T47D (cell line): ENCODE measurements at regions not wholly inside any gene's neighbourhood (a gene's known extent, or its start where the extent isn't known, plus 50 kb on each side); places are given as distances from the start of the nearest gene placed in this dataset.
"Not testable (repeated sequence)": the region's sequence is repeated elsewhere in the genome, so short reads cannot be mapped to it uniquely, and the experiment has no call there.

Experiments
- DNase-seq, 2 experiments: peaks; one replicate each; pipeline versions ENCODE4 v3.0.0 to v3.0.0-alpha.2; 2011 to 2012; ENCODE audit warnings: low read depth in 1 of 2, low spot score in 1 of 2
- JUND ChIP-seq: IDR thresholded peaks from 2 replicates; pipeline ENCODE4 v1.6.1; 2012; ENCODE audit warnings: low read depth
- in situ Hi-C: cut with HindIII; loops from 2 replicates; pipeline ENCODE4 v1.10.0; 2016; ENCODE audit warnings: low sequenced_read_pairs, low pct_unique_long_range_greater_than_20kb

DNA sequence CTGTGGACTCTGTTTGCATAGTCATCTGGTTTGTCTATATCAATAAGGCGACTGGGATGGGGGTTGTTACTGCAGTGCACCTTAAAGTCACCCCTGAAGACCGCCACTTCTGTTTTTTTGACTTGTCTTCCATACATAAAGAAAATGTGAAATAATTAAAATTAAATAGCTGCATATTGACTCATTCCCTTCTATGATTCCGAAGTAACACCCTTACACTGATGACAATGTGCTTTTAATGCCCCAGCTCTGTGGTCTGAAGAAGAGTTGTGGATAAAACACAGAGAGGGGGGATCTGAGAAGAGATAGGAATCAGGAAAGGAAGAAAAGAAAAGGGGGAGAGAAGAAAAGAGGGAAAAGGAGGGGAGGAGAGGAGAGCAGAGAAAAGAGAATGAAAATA lies 796.9 kb upstream of the MBL2 start:
- in situ Hi-C loops: no loop called here
- TF ChIP-seq JUND: no peak
- DNase-seq: no peak

- DNase-seq: no peak
- TF ChIP-seq JUND: no peak
- in situ Hi-C loops: no loop called here
Observed at GRCh38 chr10:53548664-53549063, 776.1 kb upstream of the MBL2 start.

DNA sequence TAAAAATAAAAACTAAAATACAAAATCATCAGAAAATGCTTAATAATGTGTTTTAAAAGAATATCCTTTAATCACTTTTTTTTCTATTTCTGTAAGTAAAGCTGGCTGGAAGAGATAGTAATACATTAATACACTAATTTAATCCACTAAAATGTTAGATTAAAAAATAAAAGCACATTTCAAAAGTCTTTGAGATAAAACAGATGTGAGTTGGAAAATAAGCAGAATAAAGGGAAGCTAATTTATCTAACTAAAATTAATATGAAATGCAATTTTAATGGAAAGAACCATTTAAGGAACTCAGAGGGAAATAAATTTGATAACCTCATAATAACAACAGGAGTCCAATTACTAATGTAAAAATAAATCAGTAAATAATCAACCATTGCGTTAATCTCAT lies 774.8 kb upstream of the MBL2 start:
- no peak for DNase-seq
- TF ChIP-seq JUND: no peak
- in situ Hi-C loops: no loop called here

GRCh38 chr10:53543410-53543809 lies 770.8 kb upstream of the MBL2 start:
- in situ Hi-C loops: no loop called here
- no peak for TF ChIP-seq JUND

DNA sequence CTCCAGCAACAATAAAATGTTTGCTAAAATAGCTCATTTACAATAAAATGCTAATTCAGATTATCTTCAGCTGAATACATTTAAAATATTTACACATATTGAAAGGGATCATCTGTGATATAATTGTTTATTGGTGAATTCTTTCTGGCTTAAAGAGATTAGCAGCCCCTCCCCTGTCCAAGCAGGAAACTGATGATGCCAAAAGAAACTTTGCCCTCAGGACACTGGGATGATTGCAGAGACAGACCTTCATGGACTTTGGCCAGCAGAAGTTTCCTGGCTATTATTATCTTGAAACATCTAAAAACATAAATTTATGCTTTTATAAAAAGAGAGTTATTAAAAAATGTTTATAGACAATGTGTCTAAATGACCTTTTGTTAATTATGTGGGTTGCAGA lies 764.9 kb upstream of the MBL2 start:
- no peak for TF ChIP-seq JUND
- DNase-seq: no peak
- in situ Hi-C loops: no loop called here

More at GRCh38 chr10:53543410-53543809, 770.8 kb upstream of the MBL2 start:
- no peak for DNase-seq

DNA sequence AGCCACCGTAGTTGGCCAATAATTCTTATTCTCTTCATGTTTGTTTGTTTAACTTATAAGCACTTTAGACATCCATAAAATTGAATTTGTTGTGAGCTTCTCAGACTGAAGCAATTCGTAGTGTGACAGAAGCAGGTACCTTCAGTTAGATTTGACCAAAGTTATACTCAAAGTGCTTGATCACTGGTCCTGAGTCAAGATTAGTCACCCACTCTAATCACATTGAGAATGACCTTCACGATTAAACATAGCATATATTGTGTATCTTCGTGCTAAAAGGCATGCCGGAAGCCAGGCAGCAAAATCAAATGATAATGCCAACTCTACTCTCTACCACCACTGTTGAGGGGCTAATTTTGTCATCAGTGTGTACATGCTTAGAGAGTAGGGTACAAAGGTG lies 763.7 kb upstream of the MBL2 start:
- no peak for TF ChIP-seq JUND
- in situ Hi-C loops: no loop called here
- DNase-seq: no peak

- no peak for DNase-seq
- TF ChIP-seq JUND: no peak
- in situ Hi-C loops: no loop called here
Observed at GRCh38 chr10:53534428-53534827, 761.8 kb upstream of the MBL2 start.

GRCh38 chr10:53528974-53529373 lies 756.4 kb upstream of the MBL2 start:
- DNase-seq: no peak
- in situ Hi-C loops: no loop called here
- TF ChIP-seq JUND: no peak

GRCh38 chr10:53521046-53521445 lies 748.5 kb upstream of the MBL2 start:
- no peak for TF ChIP-seq JUND
- in situ Hi-C loops: no loop called here
- DNase-seq: no peak

DNA sequence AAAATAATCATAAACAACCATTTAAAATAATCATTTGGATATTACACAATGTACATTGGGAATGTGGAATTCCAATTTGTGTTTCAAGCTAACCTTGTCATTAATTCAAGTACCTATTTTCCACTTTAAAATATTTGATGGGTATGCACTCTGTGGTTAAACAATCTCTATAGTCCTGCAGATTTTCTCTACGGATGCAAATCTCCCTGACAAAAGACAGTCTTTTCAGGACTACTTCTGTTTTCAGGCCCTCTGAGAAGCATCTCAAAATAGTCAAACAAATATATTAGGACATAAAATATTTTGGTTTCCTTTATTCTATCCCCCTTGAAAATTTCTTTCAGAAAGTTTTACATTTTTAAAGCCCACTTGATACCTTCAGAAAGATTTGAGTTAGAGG lies 735.6 kb upstream of the MBL2 start:
- no peak for DNase-seq
- no peak for TF ChIP-seq JUND
- in situ Hi-C loops: no loop called here

DNA sequence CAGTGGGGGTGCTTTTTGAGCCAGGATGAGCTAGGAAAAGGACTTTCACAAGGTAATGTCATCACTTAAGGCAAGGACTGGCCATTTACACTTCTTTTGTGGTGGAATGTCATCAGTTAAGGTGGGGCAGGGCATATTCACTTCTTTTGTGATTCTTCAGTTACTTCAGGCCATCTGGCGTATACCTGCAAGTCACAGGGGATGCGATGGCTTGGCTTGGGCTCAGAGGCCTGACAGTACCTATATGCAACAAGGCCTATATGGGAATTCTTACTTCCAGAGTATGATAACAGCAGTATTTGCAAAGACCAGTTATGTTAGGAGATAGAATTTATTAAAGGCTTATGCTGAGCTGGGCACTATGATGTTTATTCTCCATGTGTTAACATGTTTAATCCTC lies 731.9 kb upstream of the MBL2 start:
- in situ Hi-C loops: not testable (repeated sequence)

GRCh38 chr10:53491774-53492173 lies 719.2 kb upstream of the MBL2 start:
- DNase-seq: no peak
- TF ChIP-seq JUND: no peak

More for the DNA sequence above, 731.9 kb upstream of the MBL2 start:
- not testable (repeated sequence) for DNase-seq

DNA sequence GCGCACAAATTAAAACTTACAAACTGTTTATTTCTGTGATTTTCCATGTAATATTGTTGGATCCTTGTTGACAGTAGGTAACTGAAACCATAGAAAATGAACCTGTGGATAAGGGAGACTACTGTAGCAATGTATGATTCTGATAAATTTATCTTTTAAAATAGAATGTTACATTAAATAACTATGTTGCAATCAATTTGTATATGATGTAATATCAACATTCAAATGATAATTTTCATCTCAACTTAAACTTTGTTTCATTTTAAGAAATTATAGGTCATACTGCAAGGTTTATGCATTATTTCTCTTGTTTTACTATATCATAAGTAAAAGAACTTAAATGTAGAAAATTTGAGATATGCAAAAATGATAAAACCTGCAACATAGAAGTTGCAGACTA lies 718.0 kb upstream of the MBL2 start:
- in situ Hi-C loops: no loop called here
- no peak for DNase-seq
- TF ChIP-seq JUND: no peak

More at GRCh38 chr10:53491774-53492173, 719.2 kb upstream of the MBL2 start:
- in situ Hi-C loops: no loop called here

DNA sequence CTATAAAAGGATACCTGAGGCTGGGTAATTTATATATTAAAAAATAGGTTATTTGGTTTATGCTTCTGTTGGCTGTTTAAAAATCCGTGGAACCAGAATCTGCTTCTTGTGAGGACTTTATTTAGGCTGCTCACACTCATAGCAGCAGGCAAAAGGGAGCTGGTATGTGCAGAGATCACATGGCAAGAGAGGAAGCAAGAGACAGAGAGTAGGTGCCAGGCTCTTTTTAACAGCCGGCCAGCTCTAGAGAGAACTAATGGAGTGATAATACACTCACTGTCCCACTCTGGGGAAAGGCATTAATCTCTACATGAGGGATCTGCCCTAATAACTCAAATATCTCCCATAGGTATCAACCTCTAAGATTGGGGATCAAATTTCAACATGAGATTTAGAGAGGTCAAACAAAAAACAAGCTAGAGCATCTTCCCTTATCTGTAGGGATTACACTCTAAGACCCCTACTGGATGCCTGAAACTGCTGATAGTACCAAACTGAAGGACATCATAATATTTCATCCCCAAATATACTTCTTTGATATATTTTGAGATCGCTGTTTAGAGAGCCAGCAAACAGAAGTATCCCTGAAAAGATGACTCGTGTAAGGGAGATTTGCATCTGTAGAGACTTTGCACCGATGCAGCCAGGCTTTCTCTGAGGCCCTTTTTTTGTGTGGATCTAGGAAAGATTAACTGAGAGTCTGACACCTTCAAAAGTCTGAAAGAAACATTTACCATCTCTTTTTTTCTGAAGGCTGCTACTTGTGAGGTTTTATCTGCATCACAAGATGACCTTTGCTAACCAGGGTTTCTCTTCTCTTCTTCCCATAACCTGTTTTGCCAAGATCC lies 717.0 kb upstream of the MBL2 start:
- TF ChIP-seq JUND: no peak
- DNase-seq: no peak
- in situ Hi-C loops: no loop called here
